ENCODE measurements at regions not wholly inside any gene's neighbourhood (a gene's known extent, or its start where the extent isn't known, plus 50 kb on each side); places are given as distances from the start of the nearest gene placed in this dataset.

- H3K27me3 Mint-ChIP-seq (ENCODE audit: insufficient read depth, low read depth): no peaks in the 10 kb centered on the region
- Histone ChIP-seq H3K27ac (no peak overlapping the region), H3K27me3 (no peaks in the 10 kb centered on the region), H3K9ac (no peak overlapping the region), H2AFZ (replicated peaks) (no peak overlapping the region), H3K4me2 (no peak overlapping the region), H4K20me1 (ENCODE audit: low read depth) (no peaks in the 10 kb centered on the region), H3F3A (ENCODE audit: low read depth) (peaks cover 3% of the 10 kb centered on the region), H3K9me3 (ENCODE audit: low read depth) (no peaks in the 10 kb centered on the region), H3K4me1 (peaks cover 31% of the 10 kb centered on the region), H3K36me3 (no peaks in the 10 kb centered on the region), H3K4me3 (no peak overlapping the region), H3K79me2 (ENCODE audit: low read depth) (no peaks in the 10 kb centered on the region)
- no peaks in the 10 kb centered on the region for H3K9me3 Mint-ChIP-seq
- H3K4me1 Mint-ChIP-seq: peaks cover 31% of the 10 kb centered on the region
- H3K27ac Mint-ChIP-seq: no peak overlapping the region
- no peak for DNase-seq (ENCODE audit: low spot score)
- no peaks in the 10 kb centered on the region for H3K36me3 Mint-ChIP-seq
- TF ChIP-seq EZH2phosphoT487 (IDR thresholded peaks at IDR 0.05): no peak
- no peak for TF ChIP-seq EZH2 (IDR thresholded peaks at IDR 0.05)
- TF ChIP-seq, protein P1, sequence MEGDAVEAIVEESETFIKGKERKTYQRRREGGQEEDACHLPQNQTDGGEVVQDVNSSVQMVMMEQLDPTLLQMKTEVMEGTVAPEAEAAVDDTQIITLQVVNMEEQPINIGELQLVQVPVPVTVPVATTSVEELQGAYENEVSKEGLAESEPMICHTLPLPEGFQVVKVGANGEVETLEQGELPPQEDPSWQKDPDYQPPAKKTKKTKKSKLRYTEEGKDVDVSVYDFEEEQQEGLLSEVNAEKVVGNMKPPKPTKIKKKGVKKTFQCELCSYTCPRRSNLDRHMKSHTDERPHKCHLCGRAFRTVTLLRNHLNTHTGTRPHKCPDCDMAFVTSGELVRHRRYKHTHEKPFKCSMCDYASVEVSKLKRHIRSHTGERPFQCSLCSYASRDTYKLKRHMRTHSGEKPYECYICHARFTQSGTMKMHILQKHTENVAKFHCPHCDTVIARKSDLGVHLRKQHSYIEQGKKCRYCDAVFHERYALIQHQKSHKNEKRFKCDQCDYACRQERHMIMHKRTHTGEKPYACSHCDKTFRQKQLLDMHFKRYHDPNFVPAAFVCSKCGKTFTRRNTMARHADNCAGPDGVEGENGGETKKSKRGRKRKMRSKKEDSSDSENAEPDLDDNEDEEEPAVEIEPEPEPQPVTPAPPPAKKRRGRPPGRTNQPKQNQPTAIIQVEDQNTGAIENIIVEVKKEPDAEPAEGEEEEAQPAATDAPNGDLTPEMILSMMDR (IDR thresholded peaks at IDR 0.05): no peak
- no peak overlapping the region for H3K4me3 Mint-ChIP-seq
Observed at GRCh38 chr2:207286106-207286505, 120.4 kb upstream of the KLF7 start.

- H2AFZ ChIP-seq (replicated peaks): no peak overlapping the region
- no peaks in the 10 kb centered on the region for H3K36me3 ChIP-seq
- H3K9ac ChIP-seq: no peak overlapping the region
- peaks cover 3% of the 10 kb centered on the region for H3F3A ChIP-seq (ENCODE audit: low read depth)
- H3K4me1 ChIP-seq: peaks cover 27% of the 10 kb centered on the region
- Mint-ChIP-seq H3K36me3 (no peaks in the 10 kb centered on the region), H3K4me3 (no peak overlapping the region), H3K9me3 (no peaks in the 10 kb centered on the region), H3K4me1 (peaks cover 24% of the 10 kb centered on the region), H3K27ac (no peak overlapping the region), H3K27me3 (ENCODE audit: insufficient read depth, low read depth) (no peaks in the 10 kb centered on the region)
- H3K4me2 ChIP-seq: no peak overlapping the region
- H3K79me2 ChIP-seq (ENCODE audit: low read depth): no peaks in the 10 kb centered on the region
- H3K27me3 ChIP-seq: no peaks in the 10 kb centered on the region
- no peak overlapping the region for H3K4me3 ChIP-seq
- H3K9me3 ChIP-seq (ENCODE audit: low read depth): no peaks in the 10 kb centered on the region
- H4K20me1 ChIP-seq (ENCODE audit: low read depth): no peaks in the 10 kb centered on the region
- no peak overlapping the region for H3K27ac ChIP-seq
- TF ChIP-seq EZH2phosphoT487 (IDR thresholded peaks at IDR 0.05): no peak
- TF ChIP-seq, protein P1 (IDR thresholded peaks at IDR 0.05): no peak
- no peak for TF ChIP-seq EZH2 (IDR thresholded peaks at IDR 0.05)
- DNase-seq (ENCODE audit: low spot score): no peak
Observed at GRCh38 chr2:207288628-207289027, 122.9 kb upstream of the KLF7 start.

- no peaks in the 10 kb centered on the region for H3K36me3 ChIP-seq
- no peak overlapping the region for H3K9ac ChIP-seq
- no peak overlapping the region for H3K27ac ChIP-seq
- no peaks in the 10 kb centered on the region for H3K9me3 ChIP-seq (ENCODE audit: low read depth)
- no peak overlapping the region for H2AFZ ChIP-seq (replicated peaks)
- no peak for DNase-seq (ENCODE audit: low spot score)
- Mint-ChIP-seq H3K9me3 (no peaks in the 10 kb centered on the region), H3K4me1 (peaks cover 16% of the 10 kb centered on the region), H3K4me3 (no peak overlapping the region), H3K27me3 (ENCODE audit: insufficient read depth, low read depth) (no peaks in the 10 kb centered on the region), H3K36me3 (no peaks in the 10 kb centered on the region), H3K27ac (no peak overlapping the region)
- TF ChIP-seq, protein P1 (IDR thresholded peaks at IDR 0.05): no peak
- TF ChIP-seq EZH2 (IDR thresholded peaks at IDR 0.05) (no peak), EZH2phosphoT487 (IDR thresholded peaks at IDR 0.05) (no peak)
- H3K4me1 ChIP-seq: peaks cover 30% of the 10 kb centered on the region
- no peak overlapping the region for H3K4me3 ChIP-seq
- H3F3A ChIP-seq (ENCODE audit: low read depth): peaks cover 3% of the 10 kb centered on the region
- no peak overlapping the region for H3K4me2 ChIP-seq
- no peaks in the 10 kb centered on the region for H4K20me1 ChIP-seq (ENCODE audit: low read depth)
- no peaks in the 10 kb centered on the region for H3K79me2 ChIP-seq (ENCODE audit: low read depth)
- no peaks in the 10 kb centered on the region for H3K27me3 ChIP-seq
Observed at GRCh38 chr2:207289295-207290018, 123.7 kb upstream of the KLF7 start.

Data from neural progenitor cell (in vitro differentiated cells).